GM23248 (cell line): ENCODE measurements at regions not wholly inside any gene's neighbourhood (a gene's known extent, or its start where the extent isn't known, plus 50 kb on each side); places are given as distances from the start of the nearest gene placed in this dataset.

ENCODE experiments used
- EZH2 ChIP-seq: fragments of 200-600 bp; sonication (generic); IDR thresholded peaks from 2 replicates; pipeline ENCODE4 v1.6.1; 2018; ENCODE audit warnings: antibody characterized with exemption, mild to moderate bottlenecking; ENCODE audit not compliant: insufficient read depth, poor library complexity, severe bottlenecking
- EZH2phosphoT487 ChIP-seq: fragments of 200-600 bp; sonication (generic); IDR thresholded peaks from 2 replicates; pipeline ENCODE4 v1.6.1; 2018; ENCODE audit warnings: antibody characterized with exemption, moderate library complexity, mild to moderate bottlenecking, low read depth; ENCODE audit not compliant: insufficient read depth

- TF ChIP-seq EZH2phosphoT487 (no peak), EZH2 (no peak)
These were observed 75.7 kb upstream of the SNX9 start for GRCh38 chr6:157747370-157747769.
